ENCODE measurements at regions not wholly inside any gene's neighbourhood (a gene's known extent, or its start where the extent isn't known, plus 50 kb on each side); places are given as distances from the start of the nearest gene placed in this dataset.

DNA sequence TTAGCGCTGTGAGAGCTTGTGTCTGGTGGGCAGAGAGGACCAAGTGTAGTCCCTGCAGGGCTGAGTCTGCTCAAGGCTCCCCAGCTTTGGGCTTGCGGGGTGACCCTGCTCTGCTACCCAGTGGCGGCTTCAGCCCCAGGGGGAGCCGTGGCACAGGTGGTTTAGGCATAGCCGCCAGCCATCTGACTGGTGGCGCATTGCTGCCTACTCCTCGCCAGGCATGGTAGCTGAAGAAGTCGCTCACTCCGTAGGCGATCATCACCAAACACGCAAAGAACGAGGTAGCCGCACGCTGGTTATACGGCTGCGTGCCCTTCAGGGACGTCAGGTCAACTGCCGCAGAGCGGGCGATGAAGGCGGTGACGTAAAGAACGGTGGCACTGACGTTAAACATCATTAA lies 180.7 kb upstream of the DIPK2B start:
- no peaks in the 10 kb centered on the region for H3K4me1 ChIP-seq
- TF ChIP-seq POLR2AphosphoS5 (IDR thresholded peaks at IDR 0.05) (no peak), POLR2A (IDR thresholded peaks at IDR 0.05) (no peak)
- H3K4me3 ChIP-seq, result no peak overlapping the region
- H3K9me3 ChIP-seq, result no peaks in the 10 kb centered on the region
- H3K36me3 ChIP-seq, result no peaks in the 10 kb centered on the region
- no peaks in the 10 kb centered on the region for H3K27me3 ChIP-seq
- no CpG with 5 or more reads among the region's 24 CpGs for WGBS, 2 donors (ENCODE audit: low coverage in 1 of 2)
- ATAC-seq, result no peak
- H3K27ac ChIP-seq, result no peak overlapping the region

DNA sequence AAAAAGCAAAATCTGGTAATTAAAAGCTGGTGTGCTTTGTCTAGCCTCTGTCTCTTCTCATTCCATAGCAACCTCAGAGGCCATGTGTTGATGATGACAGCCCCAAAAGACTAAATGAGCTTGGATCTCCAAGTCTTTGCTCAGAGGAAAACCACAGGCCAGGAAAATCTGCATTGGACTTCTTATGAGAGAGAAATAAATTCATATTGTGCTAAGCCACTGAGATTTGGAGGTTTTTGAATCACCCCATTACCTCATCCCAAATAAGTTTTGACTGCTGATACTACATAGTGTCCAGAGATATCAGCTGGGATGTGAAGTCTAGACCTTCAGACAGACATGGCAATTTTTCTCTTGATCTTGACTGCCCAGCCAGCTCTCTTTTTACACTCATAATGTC lies 178.6 kb upstream of the DIPK2B start:
- H3K4me3 ChIP-seq, result no peak overlapping the region
- no peak for TF ChIP-seq POLR2A (IDR thresholded peaks at IDR 0.05)
- TF ChIP-seq, protein P1, sequence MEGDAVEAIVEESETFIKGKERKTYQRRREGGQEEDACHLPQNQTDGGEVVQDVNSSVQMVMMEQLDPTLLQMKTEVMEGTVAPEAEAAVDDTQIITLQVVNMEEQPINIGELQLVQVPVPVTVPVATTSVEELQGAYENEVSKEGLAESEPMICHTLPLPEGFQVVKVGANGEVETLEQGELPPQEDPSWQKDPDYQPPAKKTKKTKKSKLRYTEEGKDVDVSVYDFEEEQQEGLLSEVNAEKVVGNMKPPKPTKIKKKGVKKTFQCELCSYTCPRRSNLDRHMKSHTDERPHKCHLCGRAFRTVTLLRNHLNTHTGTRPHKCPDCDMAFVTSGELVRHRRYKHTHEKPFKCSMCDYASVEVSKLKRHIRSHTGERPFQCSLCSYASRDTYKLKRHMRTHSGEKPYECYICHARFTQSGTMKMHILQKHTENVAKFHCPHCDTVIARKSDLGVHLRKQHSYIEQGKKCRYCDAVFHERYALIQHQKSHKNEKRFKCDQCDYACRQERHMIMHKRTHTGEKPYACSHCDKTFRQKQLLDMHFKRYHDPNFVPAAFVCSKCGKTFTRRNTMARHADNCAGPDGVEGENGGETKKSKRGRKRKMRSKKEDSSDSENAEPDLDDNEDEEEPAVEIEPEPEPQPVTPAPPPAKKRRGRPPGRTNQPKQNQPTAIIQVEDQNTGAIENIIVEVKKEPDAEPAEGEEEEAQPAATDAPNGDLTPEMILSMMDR (IDR thresholded peaks at IDR 0.05), result no peak
- TF ChIP-seq EP300 (IDR thresholded peaks at IDR 0.05), result no peak
- no peak for TF ChIP-seq POLR2AphosphoS5 (IDR thresholded peaks at IDR 0.05)
- H3K4me1 ChIP-seq, result no peaks in the 10 kb centered on the region
- H3K36me3 ChIP-seq, result no peaks in the 10 kb centered on the region
- ATAC-seq, result no peak
- no peaks in the 10 kb centered on the region for H3K9me3 ChIP-seq
- H3K27ac ChIP-seq, result no peak overlapping the region
- H3K27me3 ChIP-seq, result no peaks in the 10 kb centered on the region

DNA sequence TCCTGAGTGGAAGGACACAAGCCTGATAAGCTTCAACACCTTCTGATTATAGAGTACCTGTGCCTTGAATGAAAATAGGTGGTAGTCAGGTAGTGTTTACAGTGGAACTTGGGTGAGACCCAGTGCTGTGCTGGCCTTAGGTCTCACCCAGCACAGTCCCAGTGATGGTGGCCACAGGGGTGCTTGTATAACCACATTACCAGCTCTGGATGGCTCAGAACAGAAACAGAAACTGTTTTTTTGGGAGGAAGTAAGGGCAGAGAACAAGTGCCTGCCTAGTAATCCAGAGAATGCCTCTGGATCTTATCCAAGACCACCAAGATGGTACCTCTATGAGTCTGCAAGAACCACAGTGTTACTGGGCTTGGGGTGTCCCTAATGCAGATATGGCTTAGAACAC lies 171.5 kb upstream of the DIPK2B start:
- Histone ChIP-seq H3K4me1 (no peaks in the 10 kb centered on the region), H3K36me3 (no peaks in the 10 kb centered on the region), H3K27me3 (no peaks in the 10 kb centered on the region), H3K27ac (no peak overlapping the region), H3K9me3 (peaks cover 0 to 8% (median 0%) of the 10 kb centered on the region in 3 donors), H3K4me3 (no peak overlapping the region)
- TF ChIP-seq POLR2AphosphoS5 (IDR thresholded peaks at IDR 0.05) (no peak), POLR2A (IDR thresholded peaks at IDR 0.05) (no peak), EP300 (IDR thresholded peaks at IDR 0.05) (no peak)
- TF ChIP-seq, protein P1 (IDR thresholded peaks at IDR 0.05), result no peak
- ATAC-seq, result no peak

DNA sequence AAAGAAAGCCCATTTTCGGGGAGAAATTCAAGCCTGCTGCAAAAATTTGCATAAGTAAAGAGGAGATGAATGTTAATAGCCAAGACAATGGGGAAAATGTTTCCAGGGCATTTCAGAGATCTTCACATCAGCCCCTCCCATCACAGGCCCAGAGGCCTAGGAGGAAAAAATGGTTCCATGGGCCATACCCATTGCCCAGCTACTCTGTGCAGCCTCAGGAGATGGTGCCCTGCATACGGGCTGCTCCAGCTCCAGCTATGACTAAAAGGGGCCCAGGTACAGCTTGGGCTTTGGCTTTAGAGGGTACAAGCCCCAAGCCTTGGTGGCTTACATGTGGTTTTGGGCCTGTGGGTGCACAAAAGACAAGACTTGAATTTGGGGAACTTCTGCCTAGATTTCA lies 168.0 kb upstream of the DIPK2B start:
- 95 to 100% methylated on average over 1 to 2 of the region's 2 CpGs for WGBS, 2 donors (ENCODE audit: low coverage in 1 of 2)
- Histone ChIP-seq H3K4me3 (no peak overlapping the region), H3K9me3 (peaks cover 0 to 8% (median 0%) of the 10 kb centered on the region in 3 donors)

DNA sequence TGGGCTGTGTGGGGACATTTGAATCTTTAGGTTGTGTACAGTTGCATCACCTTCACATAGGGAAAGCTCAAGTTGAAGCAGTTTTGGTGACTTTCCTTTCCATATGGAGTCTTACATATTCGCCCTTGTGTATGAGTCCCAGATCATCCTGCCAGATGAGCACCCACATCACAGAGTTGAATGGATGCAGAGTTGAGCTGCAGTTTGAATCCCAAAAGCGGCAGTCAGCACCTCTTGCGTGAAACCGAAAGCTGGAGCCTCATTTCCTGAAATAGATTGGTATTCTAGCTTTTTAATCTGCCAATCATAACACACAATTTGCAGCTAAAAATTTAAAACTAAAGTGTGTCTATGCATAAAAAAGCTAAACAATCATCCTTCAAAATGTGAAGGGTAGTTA lies 162.9 kb upstream of the DIPK2B start:
- WGBS, 2 donors (ENCODE audit: low coverage in 1 of 2), result 78% methylated on average over 4 of the region's 4 CpGs; no CpG with 5 or more reads in 1 of the 2 donors
- Histone ChIP-seq H3K4me3 (no peak overlapping the region), H3K4me1 (no peaks in the 10 kb centered on the region), H3K27me3 (no peaks in the 10 kb centered on the region), H3K9me3 (peaks cover 0 to 1% (median 0%) of the 10 kb centered on the region in 3 donors), H3K27ac (no peak overlapping the region), H3K36me3 (no peaks in the 10 kb centered on the region)
- no peak for TF ChIP-seq EP300 (IDR thresholded peaks at IDR 0.05)
- TF ChIP-seq POLR2A (IDR thresholded peaks at IDR 0.05), result no peak
- TF ChIP-seq POLR2AphosphoS5 (IDR thresholded peaks at IDR 0.05), result no peak
- TF ChIP-seq, protein P1 (IDR thresholded peaks at IDR 0.05), result no peak
- no peak for ATAC-seq

More for the DNA sequence above, 168.0 kb upstream of the DIPK2B start:
- no peak for ATAC-seq
- Histone ChIP-seq H3K27ac (no peak overlapping the region), H3K27me3 (no peaks in the 10 kb centered on the region), H3K36me3 (no peaks in the 10 kb centered on the region), H3K4me1 (no peaks in the 10 kb centered on the region)
- no peak for TF ChIP-seq POLR2AphosphoS5 (IDR thresholded peaks at IDR 0.05)
- no peak for TF ChIP-seq POLR2A (IDR thresholded peaks at IDR 0.05)
- TF ChIP-seq, protein P1 (IDR thresholded peaks at IDR 0.05), result no peak
- no peak for TF ChIP-seq EP300 (IDR thresholded peaks at IDR 0.05)
